ENCODE measurements at regions not wholly inside any gene's neighbourhood (a gene's known extent, or its start where the extent isn't known, plus 50 kb on each side); places are given as distances from the start of the nearest gene placed in this dataset.

DNA sequence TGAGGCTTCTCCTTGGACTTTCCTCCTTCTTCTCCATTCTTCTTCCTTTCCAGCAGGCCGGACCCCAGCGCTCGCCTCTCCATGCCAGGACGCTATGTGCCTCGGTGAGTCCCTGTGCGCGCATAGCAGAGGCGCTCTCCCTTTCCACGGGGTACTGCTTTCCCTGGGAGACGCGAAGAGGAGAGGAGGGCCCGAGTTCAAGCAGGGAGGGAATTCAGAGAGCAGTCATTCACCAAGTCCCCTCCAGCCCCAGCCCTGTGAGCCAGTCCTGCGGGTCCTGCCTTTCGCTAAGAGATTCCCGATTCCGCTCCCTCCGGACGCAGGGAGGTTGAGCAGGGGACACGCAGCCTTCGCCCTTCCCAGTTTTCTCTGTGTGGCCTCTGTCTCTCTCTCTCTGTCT is 160.4 kb downstream of the EFNB2 start:
- TF ChIP-seq, protein P1, sequence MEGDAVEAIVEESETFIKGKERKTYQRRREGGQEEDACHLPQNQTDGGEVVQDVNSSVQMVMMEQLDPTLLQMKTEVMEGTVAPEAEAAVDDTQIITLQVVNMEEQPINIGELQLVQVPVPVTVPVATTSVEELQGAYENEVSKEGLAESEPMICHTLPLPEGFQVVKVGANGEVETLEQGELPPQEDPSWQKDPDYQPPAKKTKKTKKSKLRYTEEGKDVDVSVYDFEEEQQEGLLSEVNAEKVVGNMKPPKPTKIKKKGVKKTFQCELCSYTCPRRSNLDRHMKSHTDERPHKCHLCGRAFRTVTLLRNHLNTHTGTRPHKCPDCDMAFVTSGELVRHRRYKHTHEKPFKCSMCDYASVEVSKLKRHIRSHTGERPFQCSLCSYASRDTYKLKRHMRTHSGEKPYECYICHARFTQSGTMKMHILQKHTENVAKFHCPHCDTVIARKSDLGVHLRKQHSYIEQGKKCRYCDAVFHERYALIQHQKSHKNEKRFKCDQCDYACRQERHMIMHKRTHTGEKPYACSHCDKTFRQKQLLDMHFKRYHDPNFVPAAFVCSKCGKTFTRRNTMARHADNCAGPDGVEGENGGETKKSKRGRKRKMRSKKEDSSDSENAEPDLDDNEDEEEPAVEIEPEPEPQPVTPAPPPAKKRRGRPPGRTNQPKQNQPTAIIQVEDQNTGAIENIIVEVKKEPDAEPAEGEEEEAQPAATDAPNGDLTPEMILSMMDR (IDR thresholded peaks at IDR 0.05), result no peak
- no peak for TF ChIP-seq POLR2A (IDR thresholded peaks at IDR 0.05)
